Upper lobe of left lung (tissue), 4 donors: ENCODE measurements at regions not wholly inside any gene's neighbourhood (a gene's known extent, or its start where the extent isn't known, plus 50 kb on each side); places are given as distances from the start of the nearest gene placed in this dataset.

Experiments
- EP300 ChIP-seq, 4 donors: sonication (generic); formaldehyde crosslinking; IDR thresholded peaks; one replicate each; pipeline ENCODE4 v1.5.1; 2017; ENCODE audit warnings: antibody characterized with exemption in 4 of 4, control low read depth in 2 of 4
- POLR2AphosphoS5 ChIP-seq, 2 donors: sonication (generic); formaldehyde crosslinking; IDR thresholded peaks; one replicate each; pipeline ENCODE4 v1.5.1; 2017; ENCODE audit warnings: antibody characterized with exemption in 2 of 2

- TF ChIP-seq POLR2AphosphoS5 (IDR thresholded peaks at IDR 0.05): no peak
- no peak for TF ChIP-seq EP300 (IDR thresholded peaks at IDR 0.05)
These were observed 73.4 kb upstream of the AVPR1A start for GRCh38 chr12:63224396-63224795.
